Activated naive CD4-positive, alpha-beta T cell treated with anti-CD3 and anti-CD28 coated beads, Interleukin-2, amount 50 U/mL, for 72 hours (primary cell): ENCODE measurements at regions not wholly inside any gene's neighbourhood (a gene's known extent, or its start where the extent isn't known, plus 50 kb on each side); places are given as distances from the start of the nearest gene placed in this dataset.
A peak's percentile ranks its signal among the peaks of the same experiment; 100 is the strongest.
"Not testable (repeated sequence)": the region's sequence is repeated elsewhere in the genome, so short reads cannot be mapped to it uniquely, and the experiment has no call there.

Source experiments
- ATAC-seq, 2 donors: fragments of 150-1000 bp; cut with Tn5 transposase; 2 replicates each; pipeline ENCODE4 v1.10.0; 2021; ENCODE audit warnings: mild to moderate bottlenecking in 2 of 2, moderate library complexity in 2 of 2
- DNase-seq, 2 donors: peaks; one replicate each; pipeline ENCODE4 v3.0.0; 2021 to 2022; ENCODE audit warnings: low spot score in 2 of 2
- H3K27ac Mint-ChIP-seq, 2 donors: one replicate each; pipeline ENCODE4 v1.8.0; 2022; ENCODE audit warnings: mild to moderate bottlenecking in 2 of 2, mixed read lengths in 2 of 2
- H3K36me3 Mint-ChIP-seq, 2 donors: one replicate each; pipeline ENCODE4 v1.8.0; 2022; ENCODE audit warnings: mixed read lengths in 2 of 2
- H3K9me3 Mint-ChIP-seq, 2 donors: one replicate each; pipeline ENCODE4 v1.8.0; 2022; ENCODE audit warnings: mixed read lengths in 2 of 2

- DNase-seq = no peak
- no peak for ATAC-seq
- Mint-ChIP-seq H3K9me3 (no peaks in the 10 kb centered on the region), H3K27ac (no peak overlapping the region), H3K36me3 (no peaks in the 10 kb centered on the region)
These were observed 539.6 kb downstream of the PDHA2 start for GRCh38 chr4:96379524-96379923.

GRCh38 chr4:96380106-96380505 is 540.2 kb downstream of the PDHA2 start:
- DNase-seq (no peak), ATAC-seq (no peak)
- no peaks in the 10 kb centered on the region for H3K9me3 Mint-ChIP-seq
- H3K36me3 Mint-ChIP-seq = no peaks in the 10 kb centered on the region
- no peak overlapping the region for H3K27ac Mint-ChIP-seq

GRCh38 chr4:96383349-96383748 is 543.5 kb downstream of the PDHA2 start:
- no peak for ATAC-seq
- Mint-ChIP-seq H3K27ac (no peak overlapping the region), H3K9me3 (no peaks in the 10 kb centered on the region), H3K36me3 (no peaks in the 10 kb centered on the region)
- DNase-seq = no peak

GRCh38 chr4:96389770-96390169 is 549.9 kb downstream of the PDHA2 start:
- no peak for DNase-seq
- Mint-ChIP-seq H3K9me3 (peaks cover 3 to 13% of the 10 kb centered on the region in 2 donors), H3K36me3 (no peaks in the 10 kb centered on the region), H3K27ac (no peak overlapping the region)
- no peak for ATAC-seq

GRCh38 chr4:96390404-96390803 is 550.5 kb downstream of the PDHA2 start:
- H3K9me3 Mint-ChIP-seq = peaks cover 3 to 15% of the 10 kb centered on the region in 2 donors
- ATAC-seq = no peak

GRCh38 chr4:96395747-96396146 is 555.9 kb downstream of the PDHA2 start:
- Mint-ChIP-seq H3K9me3 (peaks cover 3 to 18% of the 10 kb centered on the region in 2 donors), H3K27ac (no peak overlapping the region), H3K36me3 (no peaks in the 10 kb centered on the region)
- no peak for DNase-seq
- ATAC-seq = no peak

More at GRCh38 chr4:96390404-96390803, 550.5 kb downstream of the PDHA2 start:
- no peak overlapping the region for H3K27ac Mint-ChIP-seq
- H3K36me3 Mint-ChIP-seq = no peaks in the 10 kb centered on the region
- no peak for DNase-seq

GRCh38 chr4:96406742-96407141 is 566.8 kb downstream of the PDHA2 start:
- DNase-seq (no peak), ATAC-seq (no peak)
- H3K36me3 Mint-ChIP-seq = no peaks in the 10 kb centered on the region
- peaks cover 7 to 13% of the 10 kb centered on the region in 2 donors for H3K9me3 Mint-ChIP-seq
- no peak overlapping the region for H3K27ac Mint-ChIP-seq

GRCh38 chr4:96407225-96407624 is 567.3 kb downstream of the PDHA2 start:
- no peak for DNase-seq
- peaks cover 7 to 13% of the 10 kb centered on the region in 2 donors for H3K9me3 Mint-ChIP-seq
- H3K27ac Mint-ChIP-seq = no peak overlapping the region
- no peaks in the 10 kb centered on the region for H3K36me3 Mint-ChIP-seq
- no peak for ATAC-seq

GRCh38 chr4:96407738-96408463 is 568.0 kb downstream of the PDHA2 start:
- ATAC-seq (no peak), DNase-seq (no peak)
- Mint-ChIP-seq H3K9me3 (peaks cover 7 to 13% of the 10 kb centered on the region in 2 donors), H3K27ac (no peak overlapping the region), H3K36me3 (no peaks in the 10 kb centered on the region)

- not testable (repeated sequence) for H3K9me3 Mint-ChIP-seq, H3K36me3 Mint-ChIP-seq, DNase-seq, H3K27ac Mint-ChIP-seq, ATAC-seq
These were observed 575.0 kb downstream of the PDHA2 start for GRCh38 chr4:96414853-96415252.

- ATAC-seq (no peak), DNase-seq (no peak)
- Mint-ChIP-seq H3K9me3 (peaks cover 9 to 16% of the 10 kb centered on the region in 2 donors), H3K36me3 (peaks cover 0 to 6% of the 10 kb centered on the region in 2 donors), H3K27ac (no peak overlapping the region)
These were observed 589.8 kb downstream of the PDHA2 start for GRCh38 chr4:96429657-96430056.

GRCh38 chr4:96431094-96431493 is 591.2 kb downstream of the PDHA2 start:
- peaks cover 5 to 10% of the 10 kb centered on the region in 2 donors for H3K9me3 Mint-ChIP-seq
- no peak for DNase-seq
- ATAC-seq = no peak
- no peak overlapping the region for H3K27ac Mint-ChIP-seq
- peaks cover 0 to 6% of the 10 kb centered on the region in 2 donors for H3K36me3 Mint-ChIP-seq

- H3K9me3 Mint-ChIP-seq = peaks cover 39 to 44% of the 10 kb centered on the region in 2 donors
- peaks cover 5 to 31% of the 10 kb centered on the region in 2 donors for H3K36me3 Mint-ChIP-seq
These were observed 608.5 kb downstream of the PDHA2 start for GRCh38 chr4:96448315-96448872.

GRCh38 chr4:96455045-96455720 is 615.3 kb downstream of the PDHA2 start:
- DNase-seq (no peak), ATAC-seq (no peak)
- Mint-ChIP-seq H3K27ac (peak overlapping the region in 1 of 2 donors; percentile 29), H3K36me3 (peaks cover 0 to 13% of the 10 kb centered on the region in 2 donors), H3K9me3 (peaks cover 12 to 13% of the 10 kb centered on the region in 2 donors)

More at GRCh38 chr4:96448315-96448872, 608.5 kb downstream of the PDHA2 start:
- H3K27ac Mint-ChIP-seq = no peak overlapping the region
- ATAC-seq (no peak), DNase-seq (no peak)

GRCh38 chr4:96458031-96458430 is 618.1 kb downstream of the PDHA2 start:
- H3K27ac Mint-ChIP-seq, H3K36me3 Mint-ChIP-seq, ATAC-seq: not testable (repeated sequence)

GRCh38 chr4:96459105-96459504 is 619.2 kb downstream of the PDHA2 start:
- ATAC-seq = no peak
- peaks cover 0 to 5% of the 10 kb centered on the region in 2 donors for H3K36me3 Mint-ChIP-seq
- no peak overlapping the region for H3K27ac Mint-ChIP-seq
- DNase-seq = no peak
- H3K9me3 Mint-ChIP-seq = peaks cover 14 to 16% of the 10 kb centered on the region in 2 donors

More at GRCh38 chr4:96458031-96458430, 618.1 kb downstream of the PDHA2 start:
- DNase-seq, H3K9me3 Mint-ChIP-seq: not testable (repeated sequence)

GRCh38 chr4:96465834-96466233 is 625.9 kb downstream of the PDHA2 start:
- Mint-ChIP-seq H3K27ac (no peak overlapping the region), H3K36me3 (no peaks in the 10 kb centered on the region), H3K9me3 (peaks cover 19 to 20% of the 10 kb centered on the region in 2 donors)
- DNase-seq = no peak
- no peak for ATAC-seq
